ENCODE measurements at regions not wholly inside any gene's neighbourhood (a gene's known extent, or its start where the extent isn't known, plus 50 kb on each side); places are given as distances from the start of the nearest gene placed in this dataset.

- DNase-seq (ENCODE audit: low read depth) = no peak
- no peak overlapping the region for H3K4me3 ChIP-seq (ENCODE audit: low read length)
- no peak for TF ChIP-seq CTCF (conservative IDR thresholded peaks at IDR 0.05; ENCODE audit: low read length)
Measured at GRCh38 chr12:24724814-24725213, 224.1 kb downstream of the BCAT1 start.

- DNase-seq (ENCODE audit: low read depth) = no peak
Measured at GRCh38 chr12:24723759-24724158, 225.1 kb downstream of the BCAT1 start.

GRCh38 chr12:24721191-24721590, 227.7 kb downstream of the BCAT1 start:
- TF ChIP-seq CTCF (conservative IDR thresholded peaks at IDR 0.05; ENCODE audit: low read length) = no peak
- H3K4me3 ChIP-seq (ENCODE audit: low read length) = no peak overlapping the region
- no peak for DNase-seq (ENCODE audit: low read depth)

More at GRCh38 chr12:24723759-24724158, 225.1 kb downstream of the BCAT1 start:
- no peak for TF ChIP-seq CTCF (conservative IDR thresholded peaks at IDR 0.05; ENCODE audit: low read length)
- no peak overlapping the region for H3K4me3 ChIP-seq (ENCODE audit: low read length)

- peak; percentile 27 for DNase-seq (ENCODE audit: low read depth)
- TF ChIP-seq CTCF (conservative IDR thresholded peaks at IDR 0.05; ENCODE audit: low read length) = no peak
- no peak overlapping the region for H3K4me3 ChIP-seq (ENCODE audit: low read length)
Measured at GRCh38 chr12:24719293-24719721, 229.6 kb downstream of the BCAT1 start.

- TF ChIP-seq CTCF (conservative IDR thresholded peaks at IDR 0.05; ENCODE audit: low read length) = no peak
- no peak for DNase-seq (ENCODE audit: low read depth)
- no peak overlapping the region for H3K4me3 ChIP-seq (ENCODE audit: low read length)
Measured at GRCh38 chr12:24718617-24719016, 230.3 kb downstream of the BCAT1 start.

GRCh38 chr12:24714237-24714636, 234.7 kb downstream of the BCAT1 start:
- TF ChIP-seq CTCF (conservative IDR thresholded peaks at IDR 0.05; ENCODE audit: low read length) = no peak
- no peak overlapping the region for H3K4me3 ChIP-seq (ENCODE audit: low read length)
- no peak for DNase-seq (ENCODE audit: low read depth)

- H3K4me3 ChIP-seq (ENCODE audit: low read length) = no peak overlapping the region
- no peak for DNase-seq (ENCODE audit: low read depth)
Measured at GRCh38 chr12:24711056-24712008, 237.6 kb downstream of the BCAT1 start.

More at GRCh38 chr12:24711056-24712008, 237.6 kb downstream of the BCAT1 start:
- TF ChIP-seq CTCF (conservative IDR thresholded peaks at IDR 0.05; ENCODE audit: low read length) = no peak

Data from AG10803 (cell line).